ENCODE measurements at regions not wholly inside any gene's neighbourhood (a gene's known extent, or its start where the extent isn't known, plus 50 kb on each side); places are given as distances from the start of the nearest gene placed in this dataset.

DNA sequence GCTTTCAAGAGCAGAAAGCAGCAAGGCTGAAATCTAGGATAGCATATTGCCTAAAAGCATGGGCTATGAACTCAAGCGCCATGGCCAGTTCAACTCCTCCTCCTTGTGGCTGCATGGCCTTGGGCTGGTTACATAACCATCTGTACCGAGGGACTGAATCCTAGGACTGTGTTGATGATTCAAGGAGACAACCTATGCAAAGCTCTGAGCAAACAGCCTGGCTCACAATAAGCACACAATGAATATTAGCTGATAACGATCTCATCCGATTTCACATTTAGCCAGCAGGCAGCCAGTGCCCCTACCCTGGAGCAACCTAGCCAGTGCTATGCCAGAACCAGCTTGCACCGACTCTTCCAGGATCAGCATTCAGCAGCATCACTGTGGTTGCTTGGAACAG lies 698.4 kb downstream of the TBC1D22A start:
- no peak overlapping the region for H2AFZ ChIP-seq (ENCODE audit: low read length)
- H3K9ac ChIP-seq (ENCODE audit: low read depth, low read length, poor library complexity, severe bottlenecking) = no peak overlapping the region
- no peak overlapping the region for H3K4me2 ChIP-seq (ENCODE audit: low read depth, low read length, poor library complexity, severe bottlenecking)
- no peaks in the 10 kb centered on the region for H3K4me1 ChIP-seq (ENCODE audit: insufficient read depth, low read length, poor library complexity, severe bottlenecking)
- no peaks in the 10 kb centered on the region for H4K20me1 ChIP-seq (ENCODE audit: insufficient read depth, low read length, poor library complexity, severe bottlenecking)
- H3K4me3 ChIP-seq (ENCODE audit: low read length, poor library complexity, severe bottlenecking) = no peak overlapping the region
- H3K79me2 ChIP-seq (ENCODE audit: insufficient read depth, low read length) = no peaks in the 10 kb centered on the region
- no peaks in the 10 kb centered on the region for H3K27me3 ChIP-seq (ENCODE audit: insufficient read depth, low read length, poor library complexity, severe bottlenecking)
- H3K36me3 ChIP-seq (ENCODE audit: insufficient read depth, low read length) = no peaks in the 10 kb centered on the region
- H3K9me3 ChIP-seq (ENCODE audit: insufficient read depth, low read depth, low read length) = peaks cover 14% of the 10 kb centered on the region; the same call in 1 of the 2 replicates
- TF ChIP-seq EZH2phosphoT487 (IDR thresholded peaks at IDR 0.05; ENCODE audit: borderline replicate concordance) = no peak
- H3K9me2 ChIP-seq (replicated peaks; ENCODE audit: low read depth, low read length) = no peaks in the 10 kb centered on the region
- no peaks in the 10 kb centered on the region for H3F3A ChIP-seq (ENCODE audit: low read depth)

DNA sequence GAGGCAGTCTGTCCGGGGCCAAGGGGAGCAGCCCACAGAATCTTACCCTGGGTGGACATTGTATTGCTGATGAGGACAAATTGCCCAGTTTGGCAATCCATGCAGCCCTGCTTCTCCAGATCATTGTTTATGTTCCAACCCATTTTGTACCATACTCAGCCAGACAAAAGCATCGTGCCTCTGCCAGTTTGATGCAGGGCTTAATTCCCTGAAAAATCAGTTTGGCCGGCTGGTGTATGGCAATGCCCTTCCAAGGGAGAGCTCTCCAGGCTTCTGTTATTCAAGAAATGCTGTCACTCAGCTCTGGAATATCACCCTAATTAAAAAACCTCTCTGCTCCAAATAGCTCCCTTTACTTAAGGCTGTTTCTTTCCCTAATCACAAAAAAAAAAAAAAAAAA lies 697.7 kb downstream of the TBC1D22A start:
- Histone ChIP-seq H3F3A (ENCODE audit: low read depth) (no peaks in the 10 kb centered on the region), H3K9me3 (ENCODE audit: insufficient read depth, low read depth, low read length) (peaks cover 11% of the 10 kb centered on the region; the same call in 1 of the 2 replicates), H3K79me2 (ENCODE audit: insufficient read depth, low read length) (no peaks in the 10 kb centered on the region), H3K4me3 (ENCODE audit: low read length, poor library complexity, severe bottlenecking) (no peak overlapping the region), H3K4me2 (ENCODE audit: low read depth, low read length, poor library complexity, severe bottlenecking) (no peak overlapping the region), H3K36me3 (ENCODE audit: insufficient read depth, low read length) (no peaks in the 10 kb centered on the region), H3K4me1 (ENCODE audit: insufficient read depth, low read length, poor library complexity, severe bottlenecking) (no peaks in the 10 kb centered on the region), H4K20me1 (ENCODE audit: insufficient read depth, low read length, poor library complexity, severe bottlenecking) (no peaks in the 10 kb centered on the region), H2AFZ (ENCODE audit: low read length) (no peak overlapping the region), H3K9ac (ENCODE audit: low read depth, low read length, poor library complexity, severe bottlenecking) (no peak overlapping the region), H3K27me3 (ENCODE audit: insufficient read depth, low read length, poor library complexity, severe bottlenecking) (no peaks in the 10 kb centered on the region), H3K9me2 (replicated peaks; ENCODE audit: low read depth, low read length) (no peaks in the 10 kb centered on the region)
- no peak for TF ChIP-seq EZH2phosphoT487 (IDR thresholded peaks at IDR 0.05; ENCODE audit: borderline replicate concordance)

DNA sequence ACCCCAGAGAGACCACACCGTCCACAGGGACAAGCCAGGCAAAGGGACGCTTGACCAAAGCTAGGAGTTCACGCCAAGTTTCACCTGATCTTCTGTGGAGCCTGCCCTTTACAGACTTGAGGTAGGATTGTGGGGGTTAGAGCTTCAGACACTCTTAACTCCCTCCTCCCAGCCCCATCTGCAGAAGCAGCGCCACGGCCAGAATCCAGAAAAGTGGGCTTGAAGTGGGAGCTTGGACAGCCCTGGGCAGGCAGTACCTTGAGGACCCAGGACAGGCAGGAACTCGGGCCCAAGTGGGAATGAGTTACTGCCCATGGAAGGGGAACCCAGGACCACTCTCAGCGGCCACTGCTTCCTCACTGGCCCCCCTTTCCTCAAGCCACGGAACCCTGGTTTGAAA lies 695.9 kb downstream of the TBC1D22A start:
- Histone ChIP-seq H3K79me2 (ENCODE audit: insufficient read depth, low read length) (no peaks in the 10 kb centered on the region), H2AFZ (ENCODE audit: low read length) (no peak overlapping the region), H3K9me2 (replicated peaks; ENCODE audit: low read depth, low read length) (no peaks in the 10 kb centered on the region), H3F3A (ENCODE audit: low read depth) (no peaks in the 10 kb centered on the region), H3K27me3 (ENCODE audit: insufficient read depth, low read length, poor library complexity, severe bottlenecking) (no peaks in the 10 kb centered on the region), H4K20me1 (ENCODE audit: insufficient read depth, low read length, poor library complexity, severe bottlenecking) (no peaks in the 10 kb centered on the region), H3K9me3 (ENCODE audit: insufficient read depth, low read depth, low read length) (peaks cover 10% of the 10 kb centered on the region; the same call in 1 of the 2 replicates), H3K9ac (ENCODE audit: low read depth, low read length, poor library complexity, severe bottlenecking) (no peak overlapping the region), H3K4me2 (ENCODE audit: low read depth, low read length, poor library complexity, severe bottlenecking) (no peak overlapping the region), H3K36me3 (ENCODE audit: insufficient read depth, low read length) (no peaks in the 10 kb centered on the region), H3K4me1 (ENCODE audit: insufficient read depth, low read length, poor library complexity, severe bottlenecking) (no peaks in the 10 kb centered on the region), H3K4me3 (ENCODE audit: low read length, poor library complexity, severe bottlenecking) (no peak overlapping the region)
- no peak for TF ChIP-seq EZH2phosphoT487 (IDR thresholded peaks at IDR 0.05; ENCODE audit: borderline replicate concordance)
- TF ChIP-seq, protein P1, sequence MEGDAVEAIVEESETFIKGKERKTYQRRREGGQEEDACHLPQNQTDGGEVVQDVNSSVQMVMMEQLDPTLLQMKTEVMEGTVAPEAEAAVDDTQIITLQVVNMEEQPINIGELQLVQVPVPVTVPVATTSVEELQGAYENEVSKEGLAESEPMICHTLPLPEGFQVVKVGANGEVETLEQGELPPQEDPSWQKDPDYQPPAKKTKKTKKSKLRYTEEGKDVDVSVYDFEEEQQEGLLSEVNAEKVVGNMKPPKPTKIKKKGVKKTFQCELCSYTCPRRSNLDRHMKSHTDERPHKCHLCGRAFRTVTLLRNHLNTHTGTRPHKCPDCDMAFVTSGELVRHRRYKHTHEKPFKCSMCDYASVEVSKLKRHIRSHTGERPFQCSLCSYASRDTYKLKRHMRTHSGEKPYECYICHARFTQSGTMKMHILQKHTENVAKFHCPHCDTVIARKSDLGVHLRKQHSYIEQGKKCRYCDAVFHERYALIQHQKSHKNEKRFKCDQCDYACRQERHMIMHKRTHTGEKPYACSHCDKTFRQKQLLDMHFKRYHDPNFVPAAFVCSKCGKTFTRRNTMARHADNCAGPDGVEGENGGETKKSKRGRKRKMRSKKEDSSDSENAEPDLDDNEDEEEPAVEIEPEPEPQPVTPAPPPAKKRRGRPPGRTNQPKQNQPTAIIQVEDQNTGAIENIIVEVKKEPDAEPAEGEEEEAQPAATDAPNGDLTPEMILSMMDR (conservative IDR thresholded peaks at IDR 0.05; ENCODE audit: low read length) = no peak

DNA sequence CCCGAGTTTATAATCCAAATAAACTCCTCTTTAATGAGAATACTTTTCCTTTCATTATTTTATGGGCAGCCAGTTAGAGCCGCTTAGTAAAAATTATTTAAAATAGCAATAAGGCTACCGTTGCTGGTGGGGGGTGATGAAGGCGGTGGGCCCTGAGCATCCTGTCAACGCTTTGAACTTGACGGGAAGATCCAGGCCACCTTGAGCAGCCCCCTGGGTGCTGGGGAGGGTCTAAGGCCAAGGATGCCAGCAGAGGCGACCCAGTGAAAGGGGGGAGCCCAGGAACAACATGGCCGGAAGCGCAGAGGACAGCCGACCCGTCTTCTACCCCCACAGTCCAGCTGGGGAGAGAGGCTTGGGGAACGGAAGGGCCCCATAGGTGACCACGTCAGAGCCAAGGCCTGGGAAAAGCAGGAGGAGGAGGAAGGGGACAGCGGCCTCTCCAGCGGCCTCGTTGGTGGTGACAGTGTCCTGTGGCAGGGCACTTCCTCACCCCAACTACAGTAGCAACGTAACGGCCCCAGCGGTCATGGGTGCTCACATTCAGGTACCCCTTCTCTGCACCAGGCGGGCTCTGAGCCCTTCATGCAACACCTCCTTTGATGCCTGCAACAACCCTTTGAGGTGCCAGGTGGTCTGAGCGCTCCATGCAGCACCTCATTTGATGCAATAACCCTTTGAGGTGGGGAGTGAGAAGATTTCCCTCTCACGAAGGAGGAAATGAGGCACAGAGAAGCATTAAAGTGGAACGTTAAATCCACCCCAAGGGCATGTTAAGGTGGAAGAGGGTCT lies 695.3 kb downstream of the TBC1D22A start:
- TF ChIP-seq, protein P1 (conservative IDR thresholded peaks at IDR 0.05; ENCODE audit: low read length) = no peak
- no peak for TF ChIP-seq EZH2phosphoT487 (IDR thresholded peaks at IDR 0.05; ENCODE audit: borderline replicate concordance)
- no peaks in the 10 kb centered on the region for H3F3A ChIP-seq (ENCODE audit: low read depth)
- H3K4me2 ChIP-seq (ENCODE audit: low read depth, low read length, poor library complexity, severe bottlenecking) = no peak overlapping the region
- H3K27me3 ChIP-seq (ENCODE audit: insufficient read depth, low read length, poor library complexity, severe bottlenecking) = no peaks in the 10 kb centered on the region
- no peak overlapping the region for H2AFZ ChIP-seq (ENCODE audit: low read length)
- no peaks in the 10 kb centered on the region for H3K36me3 ChIP-seq (ENCODE audit: insufficient read depth, low read length)
- H3K9me3 ChIP-seq (ENCODE audit: insufficient read depth, low read depth, low read length) = peaks cover 10% of the 10 kb centered on the region; the same call in 1 of the 2 replicates
- no peaks in the 10 kb centered on the region for H3K4me1 ChIP-seq (ENCODE audit: insufficient read depth, low read length, poor library complexity, severe bottlenecking)
- no peaks in the 10 kb centered on the region for H3K79me2 ChIP-seq (ENCODE audit: insufficient read depth, low read length)
- H4K20me1 ChIP-seq (ENCODE audit: insufficient read depth, low read length, poor library complexity, severe bottlenecking) = no peaks in the 10 kb centered on the region
- no peak overlapping the region for H3K9ac ChIP-seq (ENCODE audit: low read depth, low read length, poor library complexity, severe bottlenecking)
- H3K9me2 ChIP-seq (replicated peaks; ENCODE audit: low read depth, low read length) = no peaks in the 10 kb centered on the region
- H3K4me3 ChIP-seq (ENCODE audit: low read length, poor library complexity, severe bottlenecking) = no peak overlapping the region
